WI38 (cell line): ENCODE measurements at regions not wholly inside any gene's neighbourhood (a gene's known extent, or its start where the extent isn't known, plus 50 kb on each side); places are given as distances from the start of the nearest gene placed in this dataset.

Experiments used
- H3K4me3 ChIP-seq: 2 replicates; pipeline ENCODE4 v1.5.1; 2011; ENCODE audit warnings: low read depth, mild to moderate bottlenecking, control low read depth, low read length
- TF ChIP-seq, protein P1 (sequence below): IDR thresholded peaks from 2 replicates; pipeline ENCODE4 v1.5.1; 2012; ENCODE audit warnings: low read depth, mild to moderate bottlenecking, control low read depth, low read length

DNA sequence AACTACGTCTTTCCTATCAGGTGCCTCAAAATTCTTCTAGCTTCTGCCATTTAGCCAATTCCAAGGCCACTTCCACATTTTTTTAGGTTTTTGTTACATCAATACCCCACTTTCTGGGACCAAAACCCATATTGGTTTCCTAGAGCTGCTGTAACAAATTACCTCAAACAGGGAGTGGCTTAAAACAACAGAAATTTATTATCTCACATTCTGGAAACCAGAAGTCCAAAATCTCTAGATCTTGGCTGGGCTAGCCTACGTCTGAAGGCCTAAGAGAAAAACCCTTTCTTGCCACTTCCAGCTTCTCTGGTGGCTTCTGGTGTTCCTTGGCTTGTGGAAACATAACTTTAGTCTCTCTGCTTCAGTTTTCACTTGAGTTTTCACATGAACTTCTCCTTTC lies 85.1 kb upstream of the BMPER start:
- TF ChIP-seq, protein P1, sequence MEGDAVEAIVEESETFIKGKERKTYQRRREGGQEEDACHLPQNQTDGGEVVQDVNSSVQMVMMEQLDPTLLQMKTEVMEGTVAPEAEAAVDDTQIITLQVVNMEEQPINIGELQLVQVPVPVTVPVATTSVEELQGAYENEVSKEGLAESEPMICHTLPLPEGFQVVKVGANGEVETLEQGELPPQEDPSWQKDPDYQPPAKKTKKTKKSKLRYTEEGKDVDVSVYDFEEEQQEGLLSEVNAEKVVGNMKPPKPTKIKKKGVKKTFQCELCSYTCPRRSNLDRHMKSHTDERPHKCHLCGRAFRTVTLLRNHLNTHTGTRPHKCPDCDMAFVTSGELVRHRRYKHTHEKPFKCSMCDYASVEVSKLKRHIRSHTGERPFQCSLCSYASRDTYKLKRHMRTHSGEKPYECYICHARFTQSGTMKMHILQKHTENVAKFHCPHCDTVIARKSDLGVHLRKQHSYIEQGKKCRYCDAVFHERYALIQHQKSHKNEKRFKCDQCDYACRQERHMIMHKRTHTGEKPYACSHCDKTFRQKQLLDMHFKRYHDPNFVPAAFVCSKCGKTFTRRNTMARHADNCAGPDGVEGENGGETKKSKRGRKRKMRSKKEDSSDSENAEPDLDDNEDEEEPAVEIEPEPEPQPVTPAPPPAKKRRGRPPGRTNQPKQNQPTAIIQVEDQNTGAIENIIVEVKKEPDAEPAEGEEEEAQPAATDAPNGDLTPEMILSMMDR, result no peak
- H3K4me3 ChIP-seq, result no peak overlapping the region

DNA sequence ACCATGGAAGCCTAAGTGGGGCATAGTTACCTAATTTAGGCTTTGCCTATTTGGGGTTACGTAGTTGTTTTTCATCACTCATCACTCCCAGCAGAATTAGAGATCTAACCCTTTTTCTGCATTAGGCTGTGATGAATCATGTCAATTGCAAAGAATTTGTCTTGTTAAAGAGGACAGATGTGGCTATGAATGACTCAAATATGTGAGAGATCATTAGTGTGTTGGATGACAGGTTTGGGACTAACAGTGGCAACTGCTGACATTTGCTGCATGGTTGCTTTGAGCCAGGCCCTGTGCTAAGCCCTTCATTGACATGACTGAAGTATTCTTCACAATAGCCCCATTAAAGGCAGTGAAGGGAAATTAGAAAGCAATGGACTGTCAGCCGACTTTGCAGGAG lies 83.4 kb upstream of the BMPER start:
- no peak overlapping the region for H3K4me3 ChIP-seq
- TF ChIP-seq, protein P1, result no peak

DNA sequence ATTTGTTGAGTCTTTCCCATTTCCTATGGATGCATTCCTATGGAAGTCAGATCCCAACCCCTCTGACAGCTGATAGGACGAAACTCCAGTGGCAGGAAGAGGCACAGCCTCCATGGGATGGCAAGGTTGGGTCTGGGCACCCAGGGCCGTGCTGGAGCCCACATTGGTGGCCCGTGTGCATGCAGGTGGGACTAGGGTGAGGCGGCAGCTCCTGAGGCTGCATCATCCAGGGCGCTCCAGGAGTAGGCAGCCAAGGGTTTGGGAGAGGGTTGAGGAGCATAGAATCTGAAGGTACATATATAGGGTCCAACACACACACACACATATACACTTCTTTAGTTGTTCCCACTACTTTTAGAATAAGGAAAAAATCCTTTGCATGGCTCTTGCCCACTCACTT lies 81.4 kb upstream of the BMPER start:
- TF ChIP-seq, protein P1, result no peak
- H3K4me3 ChIP-seq, result no peak overlapping the region

DNA sequence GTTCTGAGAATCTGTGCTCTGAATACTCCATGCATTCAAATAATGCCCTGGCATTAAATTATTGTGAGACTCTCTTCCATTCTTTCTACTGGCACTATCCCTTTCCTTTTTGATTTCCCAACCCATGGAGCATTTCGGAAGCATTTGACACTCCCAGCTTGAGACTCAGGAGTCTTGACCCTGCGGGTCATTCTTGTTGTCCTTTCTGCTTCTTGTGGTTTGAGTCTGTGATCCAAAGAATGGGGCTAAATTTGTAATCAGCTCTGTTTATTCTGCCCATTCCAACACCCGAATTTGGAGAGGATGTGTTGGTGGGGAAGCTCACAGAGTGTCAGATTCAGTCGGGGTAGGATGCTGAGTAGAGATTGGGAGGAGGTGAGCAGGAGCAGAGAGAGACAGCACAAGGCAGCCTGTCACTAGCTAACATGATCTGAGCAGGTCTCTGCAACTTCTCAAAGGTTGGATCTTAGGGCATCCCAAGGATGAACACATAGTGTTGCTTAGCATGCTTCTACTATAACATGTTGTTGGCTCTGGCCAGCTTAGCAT lies 80.4 kb upstream of the BMPER start:
- TF ChIP-seq, protein P1, result no peak
- H3K4me3 ChIP-seq, result no peak overlapping the region

DNA sequence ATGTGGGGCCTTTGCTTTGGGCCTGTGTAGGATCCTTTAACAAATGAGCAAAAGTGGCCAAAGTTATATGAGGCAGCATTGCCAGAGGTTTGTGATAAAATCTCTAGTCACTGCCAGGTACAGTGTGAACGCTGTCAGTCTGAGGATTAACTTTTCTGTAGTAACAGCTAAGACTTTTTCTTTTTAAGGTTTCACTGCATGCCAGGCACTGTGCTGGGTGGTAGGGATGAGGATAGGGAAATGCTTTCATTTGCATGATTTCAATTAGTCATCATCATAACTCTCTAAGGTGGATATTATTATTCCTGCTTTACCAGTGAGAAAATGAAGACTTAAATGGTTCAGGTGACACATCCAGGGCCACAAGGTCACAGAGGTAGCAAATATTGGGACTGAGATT lies 79.7 kb upstream of the BMPER start:
- H3K4me3 ChIP-seq, result no peak overlapping the region
- TF ChIP-seq, protein P1, result no peak

DNA sequence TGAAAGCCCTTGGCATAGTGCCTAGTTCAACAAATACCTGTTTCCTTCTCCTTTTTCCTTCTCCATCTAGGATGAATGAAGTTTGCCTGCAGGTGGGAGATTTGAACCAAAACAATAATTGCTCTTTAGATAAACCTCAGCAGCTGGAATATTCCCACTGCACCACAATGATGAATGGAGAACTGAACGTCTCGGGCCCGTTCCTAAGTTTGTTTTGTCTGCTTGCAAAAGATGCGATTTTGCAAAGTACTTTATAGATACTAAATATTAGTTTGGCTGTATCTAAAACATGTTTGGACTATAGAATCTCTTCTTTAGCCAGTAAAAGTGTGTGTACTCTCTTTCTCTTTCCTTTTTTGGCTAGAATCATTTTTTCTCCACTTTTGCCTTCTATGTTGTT lies 75.8 kb upstream of the BMPER start:
- H3K4me3 ChIP-seq, result no peak overlapping the region
- TF ChIP-seq, protein P1, result no peak

DNA sequence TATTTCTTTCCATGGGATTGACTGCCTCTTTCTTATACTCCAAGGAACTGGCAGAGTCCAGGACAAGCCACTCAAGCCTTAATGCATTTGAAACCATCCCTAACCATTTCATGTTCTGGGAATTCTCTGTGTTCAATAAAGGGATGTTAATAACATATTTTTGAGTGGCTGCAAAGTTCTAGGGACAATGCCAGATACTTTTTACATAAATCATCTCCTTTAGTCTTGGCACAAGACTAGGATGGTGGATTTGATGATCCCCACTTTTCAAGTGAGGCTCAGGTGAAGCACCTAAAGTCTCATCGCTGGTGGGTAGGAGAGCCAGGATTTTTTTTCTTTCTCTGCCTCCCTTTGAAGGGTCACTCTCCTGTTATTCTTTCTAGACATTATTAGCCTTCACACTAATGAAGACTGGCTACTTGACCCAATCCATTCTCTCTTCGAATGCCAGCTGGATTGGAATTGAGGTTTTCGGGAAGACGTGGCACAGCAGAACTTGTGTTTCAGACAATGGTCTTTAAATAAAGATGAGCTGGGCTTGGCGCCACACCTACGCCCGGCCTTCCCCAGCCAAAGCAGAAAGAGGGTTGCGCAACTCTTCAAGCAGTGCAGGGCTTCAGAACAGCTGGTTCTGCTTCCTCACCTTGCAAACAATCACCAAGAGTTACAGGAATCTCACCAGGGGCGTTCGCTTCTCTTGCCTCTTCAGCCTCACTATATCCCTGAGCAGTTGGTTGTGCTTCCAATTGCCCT lies 73.8 kb upstream of the BMPER start:
- no peak overlapping the region for H3K4me3 ChIP-seq
- TF ChIP-seq, protein P1, result no peak
